Activated T-helper 17 cell treated with anti-CD3 and anti-CD28 coated beads, Interleukin-2, amount 50 U/mL, for 72 hours (primary cell): ENCODE measurements at regions not wholly inside any gene's neighbourhood (a gene's known extent, or its start where the extent isn't known, plus 50 kb on each side); places are given as distances from the start of the nearest gene placed in this dataset.
"Not testable (repeated sequence)": the region's sequence is repeated elsewhere in the genome, so short reads cannot be mapped to it uniquely, and the experiment has no call there.

ENCODE experiments used
- ATAC-seq: fragments of 150-1000 bp; cut with Tn5 transposase; replicated peaks from 2 replicates; pipeline ENCODE4 v1.10.0; 2021; ENCODE audit warnings: mild to moderate bottlenecking, moderate library complexity
- H3K27ac Mint-ChIP-seq: one replicate; pipeline ENCODE4 v1.8.0; 2022; ENCODE audit warnings: mixed read lengths
- H3K27me3 Mint-ChIP-seq: one replicate; pipeline ENCODE4 v1.8.0; 2022; ENCODE audit warnings: mixed read lengths
- H3K36me3 Mint-ChIP-seq: one replicate; pipeline ENCODE4 v1.8.0; 2022; ENCODE audit warnings: low read depth, mild to moderate bottlenecking, mixed read lengths
- H3K4me1 Mint-ChIP-seq: one replicate; pipeline ENCODE4 v1.8.0; 2022; ENCODE audit warnings: mixed read lengths
- H3K4me3 Mint-ChIP-seq: one replicate; pipeline ENCODE4 v1.8.0; 2022; ENCODE audit warnings: mild to moderate bottlenecking, mixed read lengths
- H3K9me3 Mint-ChIP-seq: one replicate; pipeline ENCODE4 v1.8.0; 2022; ENCODE audit warnings: mixed read lengths

GRCh38 chr1:188769936-188770335 is 1707.7 kb downstream of the BRINP3 start:
- H3K9me3 Mint-ChIP-seq = peaks cover 15% of the 10 kb centered on the region
- H3K4me1 Mint-ChIP-seq = no peaks in the 10 kb centered on the region

GRCh38 chr1:188778578-188778977 is 1699.1 kb downstream of the BRINP3 start:
- Mint-ChIP-seq H3K9me3 (peaks cover 4% of the 10 kb centered on the region), H3K27ac (no peak overlapping the region), H3K36me3 (no peaks in the 10 kb centered on the region), H3K4me1 (no peaks in the 10 kb centered on the region), H3K27me3 (no peaks in the 10 kb centered on the region), H3K4me3 (no peak overlapping the region)
- ATAC-seq = no peak

More at GRCh38 chr1:188769936-188770335, 1707.7 kb downstream of the BRINP3 start:
- no peak overlapping the region for H3K4me3 Mint-ChIP-seq
- H3K27ac Mint-ChIP-seq = no peak overlapping the region
- ATAC-seq = no peak
- no peaks in the 10 kb centered on the region for H3K36me3 Mint-ChIP-seq
- no peaks in the 10 kb centered on the region for H3K27me3 Mint-ChIP-seq

- ATAC-seq = no peak
- H3K4me3 Mint-ChIP-seq = no peak overlapping the region
These were observed 1695.3 kb downstream of the BRINP3 start for GRCh38 chr1:188782220-188782841.

GRCh38 chr1:188794969-188795368 is 1682.7 kb downstream of the BRINP3 start:
- no peak for ATAC-seq
- Mint-ChIP-seq H3K36me3 (no peaks in the 10 kb centered on the region), H3K4me1 (no peaks in the 10 kb centered on the region), H3K27ac (no peak overlapping the region), H3K9me3 (peaks cover 12% of the 10 kb centered on the region), H3K4me3 (no peak overlapping the region), H3K27me3 (no peaks in the 10 kb centered on the region)

More at GRCh38 chr1:188782220-188782841, 1695.3 kb downstream of the BRINP3 start:
- H3K27me3 Mint-ChIP-seq = no peaks in the 10 kb centered on the region
- H3K4me1 Mint-ChIP-seq = no peaks in the 10 kb centered on the region
- H3K9me3 Mint-ChIP-seq = no peaks in the 10 kb centered on the region
- no peak overlapping the region for H3K27ac Mint-ChIP-seq
- no peaks in the 10 kb centered on the region for H3K36me3 Mint-ChIP-seq

- not testable (repeated sequence) for H3K36me3 Mint-ChIP-seq, H3K27ac Mint-ChIP-seq, H3K4me3 Mint-ChIP-seq, H3K27me3 Mint-ChIP-seq, ATAC-seq, H3K4me1 Mint-ChIP-seq
- peaks cover 19% of the 10 kb centered on the region for H3K9me3 Mint-ChIP-seq
These were observed 1665.5 kb downstream of the BRINP3 start for GRCh38 chr1:188812153-188812552.

- H3K27me3 Mint-ChIP-seq, H3K4me3 Mint-ChIP-seq, ATAC-seq, H3K36me3 Mint-ChIP-seq, H3K27ac Mint-ChIP-seq, H3K4me1 Mint-ChIP-seq: not testable (repeated sequence)
- peaks cover 17% of the 10 kb centered on the region for H3K9me3 Mint-ChIP-seq
These were observed 1664.7 kb downstream of the BRINP3 start for GRCh38 chr1:188812836-188813573.

- no peak overlapping the region for H3K4me3 Mint-ChIP-seq
- ATAC-seq = no peak
- no peaks in the 10 kb centered on the region for H3K4me1 Mint-ChIP-seq
These were observed 1659.8 kb downstream of the BRINP3 start for GRCh38 chr1:188817814-188818213.

GRCh38 chr1:188822248-188822647 is 1655.4 kb downstream of the BRINP3 start:
- Mint-ChIP-seq H3K4me1 (no peaks in the 10 kb centered on the region), H3K4me3 (no peak overlapping the region), H3K27me3 (no peaks in the 10 kb centered on the region), H3K36me3 (no peaks in the 10 kb centered on the region), H3K27ac (no peak overlapping the region), H3K9me3 (peaks cover 7% of the 10 kb centered on the region)
- no peak for ATAC-seq

More at GRCh38 chr1:188817814-188818213, 1659.8 kb downstream of the BRINP3 start:
- Mint-ChIP-seq H3K27ac (no peak overlapping the region), H3K36me3 (no peaks in the 10 kb centered on the region), H3K27me3 (no peaks in the 10 kb centered on the region), H3K9me3 (peaks cover 10% of the 10 kb centered on the region)

GRCh38 chr1:188825471-188825870 is 1652.2 kb downstream of the BRINP3 start:
- peaks cover 7% of the 10 kb centered on the region for H3K9me3 Mint-ChIP-seq
- H3K27me3 Mint-ChIP-seq = no peaks in the 10 kb centered on the region
- no peak overlapping the region for H3K4me3 Mint-ChIP-seq
- no peaks in the 10 kb centered on the region for H3K36me3 Mint-ChIP-seq
- no peak for ATAC-seq
- no peak overlapping the region for H3K27ac Mint-ChIP-seq
- no peaks in the 10 kb centered on the region for H3K4me1 Mint-ChIP-seq

GRCh38 chr1:188826800-188827199 is 1650.9 kb downstream of the BRINP3 start:
- ATAC-seq = no peak
- Mint-ChIP-seq H3K4me3 (no peak overlapping the region), H3K27ac (no peak overlapping the region), H3K9me3 (peaks cover 3% of the 10 kb centered on the region), H3K27me3 (no peaks in the 10 kb centered on the region), H3K36me3 (no peaks in the 10 kb centered on the region), H3K4me1 (no peaks in the 10 kb centered on the region)

- Mint-ChIP-seq H3K27me3 (no peaks in the 10 kb centered on the region), H3K27ac (no peak overlapping the region), H3K4me3 (no peak overlapping the region), H3K9me3 (peaks cover 3% of the 10 kb centered on the region), H3K4me1 (no peaks in the 10 kb centered on the region), H3K36me3 (no peaks in the 10 kb centered on the region)
- ATAC-seq = no peak
These were observed 1650.3 kb downstream of the BRINP3 start for GRCh38 chr1:188827400-188827799.

- H3K4me1 Mint-ChIP-seq, H3K27ac Mint-ChIP-seq, H3K4me3 Mint-ChIP-seq, H3K36me3 Mint-ChIP-seq, H3K27me3 Mint-ChIP-seq, H3K9me3 Mint-ChIP-seq, ATAC-seq: not testable (repeated sequence)
These were observed 1636.5 kb downstream of the BRINP3 start for GRCh38 chr1:188841111-188841696.

- no peak for ATAC-seq
- H3K9me3 Mint-ChIP-seq = no peaks in the 10 kb centered on the region
- no peaks in the 10 kb centered on the region for H3K36me3 Mint-ChIP-seq
- H3K4me3 Mint-ChIP-seq = no peak overlapping the region
- H3K27me3 Mint-ChIP-seq = no peaks in the 10 kb centered on the region
- no peak overlapping the region for H3K27ac Mint-ChIP-seq
- no peaks in the 10 kb centered on the region for H3K4me1 Mint-ChIP-seq
These were observed 1631.2 kb downstream of the BRINP3 start for GRCh38 chr1:188846468-188846867.

GRCh38 chr1:188857526-188858087 is 1620.1 kb downstream of the BRINP3 start:
- ATAC-seq = no peak
- no peaks in the 10 kb centered on the region for H3K36me3 Mint-ChIP-seq
- H3K9me3 Mint-ChIP-seq = peaks cover 15% of the 10 kb centered on the region
- no peaks in the 10 kb centered on the region for H3K27me3 Mint-ChIP-seq
- H3K4me3 Mint-ChIP-seq = no peak overlapping the region
- no peaks in the 10 kb centered on the region for H3K4me1 Mint-ChIP-seq
- no peak overlapping the region for H3K27ac Mint-ChIP-seq

GRCh38 chr1:188867614-188868013 is 1610.0 kb downstream of the BRINP3 start:
- Mint-ChIP-seq H3K4me3 (no peak overlapping the region), H3K36me3 (no peaks in the 10 kb centered on the region), H3K27me3 (no peaks in the 10 kb centered on the region), H3K4me1 (no peaks in the 10 kb centered on the region), H3K9me3 (peaks cover 18% of the 10 kb centered on the region), H3K27ac (no peak overlapping the region)
- ATAC-seq = no peak
